GM12875 (cell line): ENCODE measurements at regions not wholly inside any gene's neighbourhood (a gene's known extent, or its start where the extent isn't known, plus 50 kb on each side); places are given as distances from the start of the nearest gene placed in this dataset.

ENCODE experiments used
- H3K4me3 ChIP-seq: one replicate; pipeline ENCODE4 v1.5.1; 2011; ENCODE audit warnings: low read depth, low read length, control low read depth
- CTCF ChIP-seq: IDR thresholded peaks from 2 replicates; pipeline ENCODE4 v1.5.1; 2011; ENCODE audit warnings: low read depth, mild to moderate bottlenecking, control low read depth, inconsistent platforms, low read length, moderate library complexity, borderline replicate concordance; ENCODE audit not compliant: insufficient read depth

GRCh38 chr2:37582481-37583220, 88.8 kb downstream of the CDC42EP3 start:
- no peak overlapping the region for H3K4me3 ChIP-seq
- TF ChIP-seq CTCF = no peak

- no peak overlapping the region for H3K4me3 ChIP-seq
- TF ChIP-seq CTCF = no peak
Observed at GRCh38 chr2:37583402-37583801, 88.0 kb downstream of the CDC42EP3 start.

- no peak overlapping the region for H3K4me3 ChIP-seq
- no peak for TF ChIP-seq CTCF
Observed at GRCh38 chr2:37583867-37584266, 87.6 kb downstream of the CDC42EP3 start.

- no peak for TF ChIP-seq CTCF
- H3K4me3 ChIP-seq = no peak overlapping the region
Observed at GRCh38 chr2:37585295-37585908, 86.0 kb downstream of the CDC42EP3 start.

GRCh38 chr2:37585982-37586621, 85.3 kb downstream of the CDC42EP3 start:
- H3K4me3 ChIP-seq = no peak overlapping the region
- TF ChIP-seq CTCF = no peak

GRCh38 chr2:37586663-37587317, 84.7 kb downstream of the CDC42EP3 start:
- TF ChIP-seq CTCF = no peak
- H3K4me3 ChIP-seq = no peak overlapping the region

GRCh38 chr2:37587817-37588216, 83.6 kb downstream of the CDC42EP3 start:
- H3K4me3 ChIP-seq = no peak overlapping the region
- no peak for TF ChIP-seq CTCF
